ENCODE measurements at regions not wholly inside any gene's neighbourhood (a gene's known extent, or its start where the extent isn't known, plus 50 kb on each side); places are given as distances from the start of the nearest gene placed in this dataset.
"Not testable (repeated sequence)": the region's sequence is repeated elsewhere in the genome, so short reads cannot be mapped to it uniquely, and the experiment has no call there.

GRCh38 chr20:5452286-5452685 is 135.5 kb upstream of the PROKR2 start:
- not testable (repeated sequence) for DNase-seq

GRCh38 chr20:5451643-5452210 is 135.0 kb upstream of the PROKR2 start:
- no peak for DNase-seq

- DNase-seq = peak in 3 of 4 experiments; percentile 5 to 22 (median 20)
These were observed 131.8 kb upstream of the PROKR2 start for GRCh38 chr20:5448449-5449118.

- DNase-seq = no peak
These were observed 130.4 kb upstream of the PROKR2 start for GRCh38 chr20:5447188-5447587.

GRCh38 chr20:5445611-5446010 is 128.9 kb upstream of the PROKR2 start:
- no peak for DNase-seq

- DNase-seq = no peak
These were observed 125.3 kb upstream of the PROKR2 start for GRCh38 chr20:5442101-5442500.

- no peak for DNase-seq
These were observed 117.4 kb upstream of the PROKR2 start for GRCh38 chr20:5434116-5434515.

GRCh38 chr20:5433352-5433751 is 116.6 kb upstream of the PROKR2 start:
- DNase-seq = no peak

- no peak for DNase-seq
These were observed 115.3 kb upstream of the PROKR2 start for GRCh38 chr20:5432030-5432429.

GRCh38 chr20:5430670-5431069 is 113.9 kb upstream of the PROKR2 start:
- no peak for DNase-seq

GRCh38 chr20:5426026-5426425 is 109.3 kb upstream of the PROKR2 start:
- DNase-seq = no peak

GRCh38 chr20:5416086-5416485 is 99.3 kb upstream of the PROKR2 start:
- DNase-seq = no peak

GRCh38 chr20:5413394-5413793 is 96.6 kb upstream of the PROKR2 start:
- no peak for DNase-seq

GRCh38 chr20:5410470-5410869 is 93.7 kb upstream of the PROKR2 start:
- DNase-seq = no peak

- no peak for DNase-seq
These were observed 86.3 kb upstream of the PROKR2 start for GRCh38 chr20:5402903-5403531.

- no peak for DNase-seq
These were observed 84.6 kb upstream of the PROKR2 start for GRCh38 chr20:5401277-5401875.

- no peak for DNase-seq
These were observed 83.5 kb upstream of the PROKR2 start for GRCh38 chr20:5400164-5400762.

- DNase-seq = no peak
These were observed 80.6 kb upstream of the PROKR2 start for GRCh38 chr20:5397393-5397792.

- no peak for DNase-seq
These were observed 79.4 kb upstream of the PROKR2 start for GRCh38 chr20:5395932-5396727.

GRCh38 chr20:5393218-5393870 is 76.6 kb upstream of the PROKR2 start:
- DNase-seq = no peak

- no peak for DNase-seq
These were observed 74.0 kb upstream of the PROKR2 start for GRCh38 chr20:5390720-5391119.

- DNase-seq = not testable (repeated sequence)
These were observed 70.1 kb upstream of the PROKR2 start for GRCh38 chr20:5386846-5387245.
